ENCODE measurements at regions not wholly inside any gene's neighbourhood (a gene's known extent, or its start where the extent isn't known, plus 50 kb on each side); places are given as distances from the start of the nearest gene placed in this dataset.

DNA sequence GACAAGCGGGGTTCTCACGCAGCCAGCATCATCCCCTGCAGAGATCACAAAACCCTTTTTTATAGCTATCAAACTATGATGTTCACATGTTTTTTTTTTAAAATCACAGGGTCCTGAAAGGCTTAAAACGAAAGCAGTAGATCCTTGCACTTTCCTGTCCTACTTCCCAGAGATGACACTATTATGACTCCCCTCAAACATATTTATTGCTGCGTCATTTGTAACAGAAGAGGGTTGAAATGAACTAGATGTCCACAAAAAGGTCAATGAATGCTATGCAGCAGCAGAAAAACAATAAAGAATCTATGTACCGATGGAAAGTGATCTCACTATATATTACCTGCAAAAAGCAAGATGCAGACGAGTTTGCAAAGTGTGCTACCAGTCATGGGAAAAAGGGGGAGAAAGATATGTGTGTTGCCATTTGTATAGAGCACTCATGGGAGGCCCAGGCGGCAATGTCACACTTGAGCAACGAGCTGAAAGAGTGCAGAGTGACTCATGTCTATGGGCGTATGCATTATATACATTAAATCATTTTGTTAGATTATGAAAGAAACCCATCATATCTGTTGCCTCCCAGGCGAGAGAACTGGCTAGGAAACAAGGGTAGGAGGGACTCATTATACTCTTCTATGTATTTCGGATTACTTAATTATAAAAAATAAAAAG, 68.9 kb upstream of the PARP1 start:
- DNase-seq (no peak), ATAC-seq (no peak)
- no peak overlapping the region for H3K27ac ChIP-seq (ENCODE audit: low read length)
- no peaks in the 10 kb centered on the region for H3K4me1 Mint-ChIP-seq
- WGBS (ENCODE audit: insufficient coverage) = 87% methylated on average over 7 of the region's 11 CpGs
- H3K9me3 ChIP-seq (ENCODE audit: control insufficient read depth, insufficient read depth, low read length) = no peaks in the 10 kb centered on the region
- TF ChIP-seq, protein P1, sequence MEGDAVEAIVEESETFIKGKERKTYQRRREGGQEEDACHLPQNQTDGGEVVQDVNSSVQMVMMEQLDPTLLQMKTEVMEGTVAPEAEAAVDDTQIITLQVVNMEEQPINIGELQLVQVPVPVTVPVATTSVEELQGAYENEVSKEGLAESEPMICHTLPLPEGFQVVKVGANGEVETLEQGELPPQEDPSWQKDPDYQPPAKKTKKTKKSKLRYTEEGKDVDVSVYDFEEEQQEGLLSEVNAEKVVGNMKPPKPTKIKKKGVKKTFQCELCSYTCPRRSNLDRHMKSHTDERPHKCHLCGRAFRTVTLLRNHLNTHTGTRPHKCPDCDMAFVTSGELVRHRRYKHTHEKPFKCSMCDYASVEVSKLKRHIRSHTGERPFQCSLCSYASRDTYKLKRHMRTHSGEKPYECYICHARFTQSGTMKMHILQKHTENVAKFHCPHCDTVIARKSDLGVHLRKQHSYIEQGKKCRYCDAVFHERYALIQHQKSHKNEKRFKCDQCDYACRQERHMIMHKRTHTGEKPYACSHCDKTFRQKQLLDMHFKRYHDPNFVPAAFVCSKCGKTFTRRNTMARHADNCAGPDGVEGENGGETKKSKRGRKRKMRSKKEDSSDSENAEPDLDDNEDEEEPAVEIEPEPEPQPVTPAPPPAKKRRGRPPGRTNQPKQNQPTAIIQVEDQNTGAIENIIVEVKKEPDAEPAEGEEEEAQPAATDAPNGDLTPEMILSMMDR (IDR thresholded peaks at IDR 0.05) = no peak
- no peaks in the 10 kb centered on the region for H3K27me3 ChIP-seq (ENCODE audit: control insufficient read depth, insufficient read depth, low read length)
- H3K4me3 ChIP-seq (ENCODE audit: low read length) = no peak overlapping the region
- H3K4me1 ChIP-seq (ENCODE audit: control insufficient read depth, insufficient read depth, low read length) = no peaks in the 10 kb centered on the region
- no peaks in the 10 kb centered on the region for H3K36me3 ChIP-seq (ENCODE audit: control insufficient read depth, insufficient read depth, low read length)
- H3K27me3 Mint-ChIP-seq (ENCODE audit: low read depth in 2 of 2) = peaks cover 5 to 31% of the 10 kb centered on the region in 2 donors
- H3K27ac Mint-ChIP-seq = no peak overlapping the region
- H3K4me3 Mint-ChIP-seq = no peak overlapping the region
- intact Hi-C loops (cut with micrococcal nuclease) = no loop called here
- no peaks in the 10 kb centered on the region for H3K36me3 Mint-ChIP-seq
- H3K9me3 Mint-ChIP-seq = no peaks in the 10 kb centered on the region

DNA sequence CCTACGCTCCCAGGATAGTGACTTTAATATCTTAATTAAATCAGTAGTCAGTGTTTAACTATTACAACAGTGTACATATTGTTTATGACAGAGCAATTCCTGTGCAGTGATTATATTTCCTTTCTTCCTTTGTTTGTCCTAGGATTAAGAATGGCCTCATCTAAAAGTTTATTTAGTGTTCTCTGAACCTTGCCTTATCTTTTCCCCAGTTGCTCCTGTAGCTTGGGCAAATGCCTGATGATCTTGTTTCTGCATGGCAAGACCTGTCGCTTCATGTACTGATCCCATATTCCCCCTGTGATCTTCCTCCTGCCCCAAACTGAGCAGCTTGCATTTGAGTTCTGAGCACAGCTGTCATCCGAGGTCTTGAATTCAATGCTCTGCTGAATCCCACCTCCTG, 69.1 kb upstream of the STUM start:
- H3K36me3 ChIP-seq (ENCODE audit: control insufficient read depth, insufficient read depth, low read length) = no peaks in the 10 kb centered on the region
- Mint-ChIP-seq H3K27me3 (ENCODE audit: low read depth in 2 of 2) (peaks cover 4 to 50% of the 10 kb centered on the region in 2 donors), H3K4me1 (no peaks in the 10 kb centered on the region), H3K27ac (no peak overlapping the region), H3K4me3 (no peak overlapping the region), H3K36me3 (no peaks in the 10 kb centered on the region), H3K9me3 (no peaks in the 10 kb centered on the region)
- intact Hi-C loops (cut with micrococcal nuclease) = no loop called here
- H3K27ac ChIP-seq (ENCODE audit: low read length) = no peak overlapping the region
- ATAC-seq = no peak
- DNase-seq = no peak
- no peak overlapping the region for H3K4me3 ChIP-seq (ENCODE audit: low read length)
- 95% methylated on average over 2 of the region's 3 CpGs for WGBS (ENCODE audit: insufficient coverage)
- TF ChIP-seq, protein P1 (IDR thresholded peaks at IDR 0.05) = no peak
- no peaks in the 10 kb centered on the region for H3K9me3 ChIP-seq (ENCODE audit: control insufficient read depth, insufficient read depth, low read length)
- H3K27me3 ChIP-seq (ENCODE audit: control insufficient read depth, insufficient read depth, low read length) = no peaks in the 10 kb centered on the region
- no peaks in the 10 kb centered on the region for H3K4me1 ChIP-seq (ENCODE audit: control insufficient read depth, insufficient read depth, low read length)

DNA sequence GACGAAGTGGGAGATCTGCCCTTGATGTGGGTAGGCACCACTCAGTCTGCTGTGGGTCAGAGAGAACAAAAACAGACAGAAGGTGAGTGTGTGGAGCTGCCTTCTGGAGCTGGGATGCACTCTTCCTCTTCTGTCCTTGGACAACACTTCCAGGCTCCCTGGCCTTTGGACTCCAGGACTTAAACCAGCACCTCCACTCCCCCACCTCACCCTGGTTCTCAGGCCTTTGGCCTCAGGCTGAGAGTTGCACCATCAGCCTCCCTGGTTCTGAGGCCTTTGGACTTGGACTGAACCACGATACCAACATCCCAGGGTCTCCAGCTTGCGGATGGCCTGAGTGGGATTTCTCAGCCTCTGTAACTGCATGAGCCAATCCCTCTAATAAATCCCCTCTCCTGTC, 68.1 kb upstream of the STUM start:
- H3K4me1 Mint-ChIP-seq = no peaks in the 10 kb centered on the region
- no peaks in the 10 kb centered on the region for H3K9me3 Mint-ChIP-seq
- H3K4me3 Mint-ChIP-seq = no peak overlapping the region
- Histone ChIP-seq H3K27me3 (ENCODE audit: control insufficient read depth, insufficient read depth, low read length) (no peaks in the 10 kb centered on the region), H3K4me1 (ENCODE audit: control insufficient read depth, insufficient read depth, low read length) (no peaks in the 10 kb centered on the region), H3K9me3 (ENCODE audit: control insufficient read depth, insufficient read depth, low read length) (no peaks in the 10 kb centered on the region), H3K36me3 (ENCODE audit: control insufficient read depth, insufficient read depth, low read length) (no peaks in the 10 kb centered on the region), H3K27ac (ENCODE audit: low read length) (no peak overlapping the region), H3K4me3 (ENCODE audit: low read length) (no peak overlapping the region)
- 89% methylated on average over 3 of the region's 3 CpGs for WGBS (ENCODE audit: insufficient coverage)
- DNase-seq (no peak), ATAC-seq (no peak)
- TF ChIP-seq, protein P1 (IDR thresholded peaks at IDR 0.05) = no peak
- H3K27me3 Mint-ChIP-seq (ENCODE audit: low read depth in 2 of 2) = peaks cover 4 to 50% of the 10 kb centered on the region in 2 donors
- H3K36me3 Mint-ChIP-seq = no peaks in the 10 kb centered on the region
- intact Hi-C loops (cut with micrococcal nuclease) = no loop called here
- H3K27ac Mint-ChIP-seq = no peak overlapping the region

DNA sequence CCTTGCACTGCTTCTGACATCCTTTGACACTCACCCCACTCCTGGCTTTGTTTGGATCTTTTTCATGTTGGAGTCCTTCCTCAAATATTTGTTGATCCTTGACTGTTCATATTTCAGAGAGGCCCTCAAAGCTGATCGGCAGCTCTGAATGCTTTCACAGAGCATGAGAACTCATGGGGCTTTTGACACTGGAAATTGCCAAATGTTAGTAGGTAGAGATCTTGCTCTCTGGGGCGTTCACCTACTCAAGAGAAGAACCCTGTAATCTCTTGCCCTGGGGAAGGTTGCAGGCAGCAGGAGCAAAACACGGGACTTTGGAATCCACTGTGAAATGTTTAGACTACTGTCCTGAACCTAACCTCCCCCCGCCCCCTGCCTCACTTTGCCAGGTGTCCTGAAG, 67.4 kb upstream of the STUM start:
- intact Hi-C loops (cut with micrococcal nuclease) = no loop called here
- H3K36me3 Mint-ChIP-seq = no peaks in the 10 kb centered on the region
- Histone ChIP-seq H3K9me3 (ENCODE audit: control insufficient read depth, insufficient read depth, low read length) (no peaks in the 10 kb centered on the region), H3K4me3 (ENCODE audit: low read length) (no peak overlapping the region), H3K27me3 (ENCODE audit: control insufficient read depth, insufficient read depth, low read length) (no peaks in the 10 kb centered on the region), H3K36me3 (ENCODE audit: control insufficient read depth, insufficient read depth, low read length) (no peaks in the 10 kb centered on the region), H3K4me1 (ENCODE audit: control insufficient read depth, insufficient read depth, low read length) (no peaks in the 10 kb centered on the region), H3K27ac (ENCODE audit: low read length) (no peak overlapping the region)
- TF ChIP-seq, protein P1 (IDR thresholded peaks at IDR 0.05) = no peak
- WGBS (ENCODE audit: insufficient coverage) = 77% methylated on average over 4 of the region's 4 CpGs
- DNase-seq (no peak), ATAC-seq (no peak)
- peaks cover 9 to 53% of the 10 kb centered on the region in 2 donors for H3K27me3 Mint-ChIP-seq (ENCODE audit: low read depth in 2 of 2)
- H3K9me3 Mint-ChIP-seq = no peaks in the 10 kb centered on the region
- no peak overlapping the region for H3K4me3 Mint-ChIP-seq
- no peaks in the 10 kb centered on the region for H3K4me1 Mint-ChIP-seq
- no peak overlapping the region for H3K27ac Mint-ChIP-seq
